CD14-positive monocyte (primary cell): ENCODE measurements at regions not wholly inside any gene's neighbourhood (a gene's known extent, or its start where the extent isn't known, plus 50 kb on each side); places are given as distances from the start of the nearest gene placed in this dataset.
A peak's percentile ranks its signal among the peaks of the same experiment; 100 is the strongest.

ENCODE experiments used
- DNase-seq, 3 donors: peaks; one replicate each; pipeline ENCODE4 v3.0.0-alpha.2; 2011 to 2022
- H2AFZ ChIP-seq: 2 replicates; pipeline ENCODE4 v1.6.0; 2012; ENCODE audit warnings: mild to moderate bottlenecking, low read depth, low read length, inconsistent platforms; ENCODE audit not compliant: insufficient read depth, poor library complexity, severe bottlenecking
- H3K27ac ChIP-seq, 2 donors: 1 replicate in 1 of 2; 2 replicates in 1 of 2; pipeline ENCODE4 v1.5.1; 2012 to 2013; ENCODE audit warnings: low read length in 2 of 2, control low read depth in 1 of 2, inconsistent platforms in 1 of 2, low read depth in 1 of 2, mild to moderate bottlenecking in 1 of 2
- H3K27me3 ChIP-seq, 2 donors: one replicate each; pipeline versions ENCODE4 v1.6.0 to v1.6.1; 2011 to 2013; ENCODE audit warnings: low read length in 2 of 2; ENCODE audit not compliant: control insufficient read depth in 2 of 2, insufficient read depth in 2 of 2
- H3K36me3 ChIP-seq, 2 donors: replicated peaks in 1 of 2; 1 replicate in 1 of 2; 2 replicates in 1 of 2; pipeline versions ENCODE4 v1.5.1 to v1.6.1; 2012 to 2013; ENCODE audit warnings: low read length in 2 of 2, control low read depth in 1 of 2, inconsistent platforms in 1 of 2, mild to moderate bottlenecking in 1 of 2; ENCODE audit not compliant: insufficient read depth in 2 of 2, control insufficient read depth in 1 of 2
- H3K4me1 ChIP-seq, 2 donors: 1 replicate in 1 of 2; 2 replicates in 1 of 2; pipeline versions ENCODE4 v1.5.1 to v1.6.1; 2012 to 2013; ENCODE audit warnings: low read length in 2 of 2, control low read depth in 1 of 2, inconsistent platforms in 1 of 2, mild to moderate bottlenecking in 1 of 2, moderate library complexity in 1 of 2; ENCODE audit not compliant: insufficient read depth in 2 of 2, control insufficient read depth in 1 of 2
- H3K4me2 ChIP-seq: replicated peaks from 2 replicates; pipeline ENCODE3; 2012; ENCODE audit warnings: low read length, moderate library complexity, mild to moderate bottlenecking; ENCODE audit not compliant: poor library complexity, severe bottlenecking; ENCODE audit errors: extremely low read depth
- H3K4me3 ChIP-seq, 3 experiments: fragments of 200-600 bp in 1 of 3; sonication (generic) in 1 of 3; replicated peaks in 1 of 3; 1 replicate in 2 of 3; 2 replicates in 1 of 3; pipeline ENCODE4 v1.5.1; 2011 to 2013; ENCODE audit warnings: low read length in 3 of 3, mild to moderate bottlenecking in 3 of 3, control low read depth in 2 of 3, low read depth in 2 of 3, inconsistent platforms in 1 of 3, moderate library complexity in 1 of 3
- H3K79me2 ChIP-seq: 2 replicates; pipeline ENCODE4 v1.6.0; 2012; ENCODE audit warnings: mild to moderate bottlenecking, control low read depth, inconsistent platforms, low read length, moderate library complexity; ENCODE audit not compliant: insufficient read depth
- H3K9ac ChIP-seq: 2 replicates; pipeline ENCODE4 v1.6.0; 2017; ENCODE audit warnings: low read length, mild to moderate bottlenecking; ENCODE audit not compliant: insufficient read depth, poor library complexity, severe bottlenecking
- H3K9me3 ChIP-seq, 2 donors: replicated peaks in 1 of 2; 1 replicate in 1 of 2; 2 replicates in 1 of 2; pipeline versions ENCODE4 v1.5.1 to v1.6.1; 2012 to 2013; ENCODE audit warnings: low read length in 2 of 2, control low read depth in 1 of 2; ENCODE audit not compliant: control insufficient read depth in 1 of 2, insufficient read depth in 1 of 2
- H4K20me1 ChIP-seq: 2 replicates; pipeline ENCODE4 v1.6.0; 2012; ENCODE audit warnings: mild to moderate bottlenecking, low read length, control low read depth, moderate library complexity; ENCODE audit not compliant: insufficient read depth
- H3K27ac Mint-ChIP-seq, 7 donors: one replicate each; pipeline ENCODE4 v1.8.0; 2020; ENCODE audit warnings: mild to moderate bottlenecking in 7 of 7, mixed read lengths in 7 of 7, moderate library complexity in 6 of 7, inconsistent platforms in 2 of 7
- H3K27me3 Mint-ChIP-seq, 3 donors: one replicate each; pipeline ENCODE4 v1.8.0; 2021 to 2022; ENCODE audit warnings: low read depth in 3 of 3, mild to moderate bottlenecking in 3 of 3, mixed read lengths in 3 of 3, moderate library complexity in 3 of 3, inconsistent platforms in 1 of 3
- H3K36me3 Mint-ChIP-seq, 2 donors: one replicate each; pipeline ENCODE4 v1.8.0; 2020; ENCODE audit warnings: mixed read lengths in 2 of 2, inconsistent platforms in 1 of 2, mild to moderate bottlenecking in 1 of 2
- H3K4me1 Mint-ChIP-seq: one replicate; pipeline ENCODE4 v1.8.0; 2020; ENCODE audit warnings: mild to moderate bottlenecking, mixed read lengths
- H3K4me3 Mint-ChIP-seq, 2 donors: one replicate each; pipeline ENCODE4 v1.8.0; 2020; ENCODE audit warnings: mild to moderate bottlenecking in 2 of 2, mixed read lengths in 2 of 2, moderate library complexity in 1 of 2
- H3K9me3 Mint-ChIP-seq, 7 donors: one replicate each; pipeline ENCODE4 v1.8.0; 2020 to 2022; ENCODE audit warnings: mixed read lengths in 7 of 7, mild to moderate bottlenecking in 6 of 7, moderate library complexity in 6 of 7, inconsistent platforms in 2 of 7
- CTCF ChIP-seq: fragments of 200-600 bp; IDR thresholded peaks from one replicate; pipeline ENCODE4 v1.8.0; 2022; ENCODE audit warnings: antibody characterized with exemption, mild to moderate bottlenecking
- WGBS: methylation state at CpG from one replicate; pipeline ENCODE4 v1.1.5; 2013; ENCODE audit warnings: missing lambda C conversion rate; ENCODE audit not compliant: insufficient coverage; 5-methylcytosine and 5-hydroxymethylcytosine counted together
- intact Hi-C, 2 donors: fragments of 100-400 bp; cut with micrococcal nuclease; formaldehyde crosslinking; loops; one replicate each; pipeline versions ENCODE4 v1.15.0 to v1.15.1; 2023

- TF ChIP-seq CTCF: no peak
- peaks cover 10 to 22% of the 10 kb centered on the region in 2 donors for H3K4me1 ChIP-seq
- H3K9me3 ChIP-seq: peaks cover 7 to 11% of the 10 kb centered on the region in 2 donors
- no peak overlapping the region for H3K4me3 ChIP-seq
- DNase-seq: no peak
- no peaks in the 10 kb centered on the region for H4K20me1 ChIP-seq
- no peak overlapping the region for H2AFZ ChIP-seq
- Mint-ChIP-seq H3K27me3 (peaks cover 5 to 7% (median 7%) of the 10 kb centered on the region in 3 donors), H3K36me3 (peaks cover 0 to 2% of the 10 kb centered on the region in 2 donors), H3K4me1 (peaks cover 26% of the 10 kb centered on the region), H3K27ac (no peak overlapping the region), H3K9me3 (peaks cover 12 to 22% (median 18%) of the 10 kb centered on the region in 7 donors), H3K4me3 (no peak overlapping the region)
- peaks cover 0 to 3% of the 10 kb centered on the region in 2 donors for H3K27me3 ChIP-seq
- intact Hi-C loops: no loop called here
- no peak overlapping the region for H3K4me2 ChIP-seq
- H3K9ac ChIP-seq: no peak overlapping the region
- no CpG with 5 or more reads among the region's 2 CpGs for WGBS
- H3K27ac ChIP-seq: no peak overlapping the region
- H3K36me3 ChIP-seq: no peaks in the 10 kb centered on the region
- no peaks in the 10 kb centered on the region for H3K79me2 ChIP-seq
Measured at GRCh38 chr20:1722513-1723050, 65.0 kb upstream of the SIRPG start.

- peaks cover 10 to 22% of the 10 kb centered on the region in 2 donors for H3K4me1 ChIP-seq
- H3K27me3 Mint-ChIP-seq: peaks cover 5 to 7% (median 7%) of the 10 kb centered on the region in 3 donors
- H3K4me3 Mint-ChIP-seq: no peak overlapping the region
- H3K9me3 Mint-ChIP-seq: peaks cover 12 to 22% (median 18%) of the 10 kb centered on the region in 7 donors
- no peak overlapping the region for H3K4me3 ChIP-seq
- H3K9ac ChIP-seq: no peak overlapping the region
- no peaks in the 10 kb centered on the region for H4K20me1 ChIP-seq
- peaks cover 0 to 2% of the 10 kb centered on the region in 2 donors for H3K36me3 Mint-ChIP-seq
- peaks cover 7 to 11% of the 10 kb centered on the region in 2 donors for H3K9me3 ChIP-seq
- intact Hi-C loops: no loop called here
- TF ChIP-seq CTCF: no peak
- H3K27ac ChIP-seq: no peak overlapping the region
- H3K27me3 ChIP-seq: peaks cover 0 to 3% of the 10 kb centered on the region in 2 donors
- WGBS: no CpG with 5 or more reads among the region's 6 CpGs
- no peak for DNase-seq
- H3K4me2 ChIP-seq: no peak overlapping the region
- no peak overlapping the region for H2AFZ ChIP-seq
- H3K79me2 ChIP-seq: no peaks in the 10 kb centered on the region
- peak overlapping the region in 1 of 7 donors; percentile 37 for H3K27ac Mint-ChIP-seq
- no peaks in the 10 kb centered on the region for H3K36me3 ChIP-seq
- H3K4me1 Mint-ChIP-seq: peaks cover 27% of the 10 kb centered on the region
Measured at GRCh38 chr20:1721687-1722512, 64.3 kb upstream of the SIRPG start.
